Upper lobe of left lung (tissue), 6 donors: ENCODE measurements at regions not wholly inside any gene's neighbourhood (a gene's known extent, or its start where the extent isn't known, plus 50 kb on each side); places are given as distances from the start of the nearest gene placed in this dataset.

Experiments used
- ATAC-seq, 2 donors: fragments of 200-7000 bp; cut with Tn5 transposase; one replicate each; pipeline ENCODE4 v1.9.1; 2022; ENCODE audit warnings: mild to moderate bottlenecking in 2 of 2, moderate library complexity in 2 of 2; ENCODE audit not compliant: low FRiP score in 2 of 2
- DNase-seq, 2 donors: peaks; one replicate each; pipeline ENCODE4 v3.0.0-alpha.2; 2019 to 2020
- H3K27ac ChIP-seq, 4 donors: fragments of 200-600 bp; sonication (generic); one replicate each; pipeline ENCODE4 v1.5.1; 2016 to 2019
- H3K27me3 ChIP-seq, 4 donors: fragments of 200-600 bp; sonication (generic); one replicate each; pipeline ENCODE4 v1.5.1; 2017 to 2019
- H3K36me3 ChIP-seq, 4 donors: fragments of 200-600 bp; sonication (generic); one replicate each; pipeline ENCODE4 v1.5.1; 2016 to 2019
- H3K4me1 ChIP-seq, 4 donors: fragments of 200-600 bp; sonication (generic); one replicate each; pipeline ENCODE4 v1.5.1; 2018 to 2019
- H3K4me3 ChIP-seq, 4 donors: fragments of 200-600 bp; sonication (generic); one replicate each; pipeline ENCODE4 v1.5.1; 2017 to 2019; ENCODE audit warnings: mild to moderate bottlenecking in 2 of 4, moderate library complexity in 1 of 4
- H3K9me3 ChIP-seq, 4 donors: fragments of 200-600 bp; sonication (generic); one replicate each; pipeline ENCODE4 v1.5.1; 2018 to 2019
- CTCF ChIP-seq, 6 experiments: fragments of 450-650 bp in 4 of 6; fragments of 200-600 bp in 2 of 6; sonication (generic) in 2 of 6; IDR thresholded peaks; one replicate each; pipeline ENCODE4 v1.5.1; 2016 to 2019; ENCODE audit warnings: antibody characterized with exemption in 6 of 6
- EP300 ChIP-seq, 4 donors: sonication (generic); formaldehyde crosslinking; IDR thresholded peaks; one replicate each; pipeline ENCODE4 v1.5.1; 2017; ENCODE audit warnings: antibody characterized with exemption in 4 of 4, control low read depth in 2 of 4
- POLR2A ChIP-seq, 4 donors: fragments of 450-650 bp; IDR thresholded peaks; one replicate each; pipeline ENCODE4 v1.5.1; 2016 to 2017; ENCODE audit warnings: antibody characterized with exemption in 4 of 4, mild to moderate bottlenecking in 2 of 4
- POLR2AphosphoS5 ChIP-seq, 2 donors: sonication (generic); formaldehyde crosslinking; IDR thresholded peaks; one replicate each; pipeline ENCODE4 v1.5.1; 2017; ENCODE audit warnings: antibody characterized with exemption in 2 of 2
- WGBS, 2 donors: methylation state at CpG; one replicate each; pipeline ENCODE4 v1.1.5; 2017 to 2018; 5-methylcytosine and 5-hydroxymethylcytosine counted together
- donor health status: DM: no; HTN: no; CAD: no; lungs with moderate emphysema.
- donor health status: DM: no; HTN: yes; CAD: no; lungs with severe emphysema.

DNA sequence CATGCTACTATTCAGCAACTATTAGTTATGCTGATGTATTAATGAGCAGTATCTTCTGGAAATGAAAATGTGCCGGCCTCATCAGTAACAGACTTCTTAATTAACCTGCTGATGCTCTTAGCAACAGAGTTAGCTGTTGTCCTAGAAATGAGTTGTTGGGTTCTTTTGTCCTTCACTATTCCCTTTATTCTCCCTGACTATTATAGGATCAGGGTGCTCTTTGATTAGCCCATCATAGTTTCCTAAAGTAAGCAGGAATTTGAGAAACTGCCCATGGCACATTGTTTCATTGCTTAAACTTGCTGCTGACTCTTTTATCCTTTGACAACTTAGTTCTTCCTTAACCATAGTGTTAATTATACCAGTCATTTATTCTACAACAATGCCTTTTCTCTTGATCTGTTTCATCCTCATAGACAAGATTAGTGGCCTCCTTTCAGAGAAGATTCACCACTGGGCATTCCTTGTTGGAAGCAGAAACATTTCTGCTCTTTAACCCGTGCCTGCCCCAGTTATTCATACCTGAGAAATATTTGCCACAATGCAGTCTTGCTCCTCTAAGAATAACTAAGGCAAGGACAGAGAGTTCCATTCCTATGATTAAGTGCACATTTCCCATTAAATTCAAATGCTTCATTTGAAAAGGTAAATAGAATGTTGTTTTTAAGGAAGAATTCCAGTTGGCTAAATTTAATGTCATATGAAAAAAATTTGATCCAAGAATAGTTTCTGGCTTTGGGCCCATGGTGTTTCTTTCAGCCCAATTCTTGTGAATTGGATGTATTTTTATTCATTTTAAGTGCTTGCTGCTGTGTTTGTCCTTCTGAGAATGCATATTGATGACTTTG, 573.3 kb upstream of the TBL1XR1 start:
- H3K36me3 ChIP-seq = no peaks in the 10 kb centered on the region
- ATAC-seq (no peak), DNase-seq (no peak)
- H3K27me3 ChIP-seq = no peaks in the 10 kb centered on the region
- WGBS, 2 donors = 87 to 88% methylated on average over 2 of the region's 2 CpGs
- peaks cover 0 to 6% (median 0%) of the 10 kb centered on the region in 4 donors for H3K9me3 ChIP-seq
- H3K27ac ChIP-seq = peak overlapping the region in 1 of 4 donors; percentile 41
- H3K4me3 ChIP-seq = no peak overlapping the region
- H3K4me1 ChIP-seq = peaks cover 0 to 15% (median 2%) of the 10 kb centered on the region in 4 donors
- TF ChIP-seq POLR2AphosphoS5 (IDR thresholded peaks at IDR 0.05) (no peak), EP300 (IDR thresholded peaks at IDR 0.05) (no peak), POLR2A (IDR thresholded peaks at IDR 0.05) (no peak), CTCF (IDR thresholded peaks at IDR 0.05) (no peak)

GRCh38 chr3:177771780-177772179, 574.5 kb upstream of the TBL1XR1 start:
- DNase-seq (no peak), ATAC-seq (no peak)
- Histone ChIP-seq H3K4me1 (peaks cover 0 to 18% (median 3%) of the 10 kb centered on the region in 4 donors), H3K36me3 (no peaks in the 10 kb centered on the region), H3K27ac (peak overlapping the region in 1 of 4 donors; percentile 24), H3K9me3 (peaks cover 0 to 6% (median 0%) of the 10 kb centered on the region in 4 donors), H3K4me3 (no peak overlapping the region), H3K27me3 (no peaks in the 10 kb centered on the region)
- WGBS, 2 donors = 81 to 85% methylated on average over 2 of the region's 2 CpGs
- no peak for TF ChIP-seq POLR2A (IDR thresholded peaks at IDR 0.05)
- TF ChIP-seq POLR2AphosphoS5 (IDR thresholded peaks at IDR 0.05) = no peak
- no peak for TF ChIP-seq EP300 (IDR thresholded peaks at IDR 0.05)
- TF ChIP-seq CTCF (IDR thresholded peaks at IDR 0.05) = no peak

- Histone ChIP-seq H3K36me3 (no peaks in the 10 kb centered on the region), H3K4me3 (no peak overlapping the region), H3K27ac (peak overlapping the region in 1 of 4 donors; percentile 39), H3K27me3 (no peaks in the 10 kb centered on the region), H3K9me3 (peaks cover 0 to 4% (median 0%) of the 10 kb centered on the region in 4 donors), H3K4me1 (peaks cover 3 to 28% (median 9%) of the 10 kb centered on the region in 4 donors)
- no peak for TF ChIP-seq CTCF (IDR thresholded peaks at IDR 0.05)
- TF ChIP-seq POLR2A (IDR thresholded peaks at IDR 0.05) = no peak
- TF ChIP-seq POLR2AphosphoS5 (IDR thresholded peaks at IDR 0.05) = no peak
- TF ChIP-seq EP300 (IDR thresholded peaks at IDR 0.05) = no peak
- ATAC-seq = no peak
- 41 to 47% methylated on average over 3 of the region's 3 CpGs for WGBS, 2 donors
- DNase-seq = no peak
These were observed 575.8 kb upstream of the TBL1XR1 start for GRCh38 chr3:177772908-177773557.

DNA sequence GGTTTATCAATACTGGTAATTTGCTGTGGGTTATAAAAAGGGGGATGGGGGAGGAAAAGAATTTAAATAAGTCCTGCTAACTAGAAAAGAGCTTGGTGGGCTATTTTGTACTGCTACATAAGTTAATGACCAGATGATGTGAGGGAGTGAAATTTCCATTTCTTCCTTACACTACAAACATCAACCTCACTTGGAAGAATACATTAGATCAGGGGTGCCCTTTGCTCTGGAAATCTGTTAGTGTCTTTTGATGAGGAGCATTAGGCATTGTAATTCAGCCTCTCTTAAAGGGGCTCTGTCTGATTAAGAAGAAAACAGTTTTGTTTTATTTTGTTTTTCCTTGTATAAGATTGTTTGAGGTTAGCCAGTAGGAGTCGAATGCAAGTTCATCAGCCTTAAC, 576.4 kb upstream of the TBL1XR1 start:
- H3K9me3 ChIP-seq = no peaks in the 10 kb centered on the region
- TF ChIP-seq POLR2A (IDR thresholded peaks at IDR 0.05) (no peak), CTCF (IDR thresholded peaks at IDR 0.05) (no peak)
- 79 to 88% methylated on average over 1 of the region's 1 CpG for WGBS, 2 donors
- ATAC-seq (no peak), DNase-seq (no peak)
- H3K27me3 ChIP-seq = no peaks in the 10 kb centered on the region
- H3K36me3 ChIP-seq = no peaks in the 10 kb centered on the region
- peak overlapping the region in 1 of 4 donors; percentile 39 for H3K27ac ChIP-seq
- H3K4me1 ChIP-seq = peaks cover 9 to 35% (median 15%) of the 10 kb centered on the region in 4 donors
- H3K4me3 ChIP-seq = no peak overlapping the region
